Mucosa of gallbladder (tissue), 1 donor: ENCODE measurements at regions not wholly inside any gene's neighbourhood (a gene's known extent, or its start where the extent isn't known, plus 50 kb on each side); places are given as distances from the start of the nearest gene placed in this dataset.

Experiments
- DNase-seq: peaks from one replicate; pipeline ENCODE4 v3.0.0-alpha.2; 2020; ENCODE audit warnings: low spot score
- donor health status: DM: no; HTN: no; CAD: no.

DNA sequence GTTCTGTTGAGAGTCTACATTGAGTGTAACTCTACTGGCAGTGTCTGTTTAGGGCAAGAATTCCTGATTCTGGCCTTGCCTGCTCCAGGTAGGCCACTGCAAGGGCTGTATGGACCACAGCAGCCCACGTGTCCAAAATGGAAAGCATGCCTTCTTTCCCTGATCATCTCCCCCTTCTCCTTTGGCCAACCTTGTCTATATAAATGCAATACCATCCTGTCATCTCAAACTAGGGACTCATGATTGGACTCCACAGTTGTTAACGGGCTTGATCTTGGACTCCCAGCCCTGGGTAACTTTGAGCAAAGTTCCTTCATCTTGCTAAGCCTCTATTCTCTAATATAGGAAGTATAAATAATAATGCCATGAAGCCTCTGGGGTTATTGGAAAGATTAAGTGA, 533.6 kb downstream of the BNC2 start:
- no peak for DNase-seq

- DNase-seq = no peak
These were observed 533.0 kb downstream of the BNC2 start for GRCh38 chr9:16337322-16338029.

DNA sequence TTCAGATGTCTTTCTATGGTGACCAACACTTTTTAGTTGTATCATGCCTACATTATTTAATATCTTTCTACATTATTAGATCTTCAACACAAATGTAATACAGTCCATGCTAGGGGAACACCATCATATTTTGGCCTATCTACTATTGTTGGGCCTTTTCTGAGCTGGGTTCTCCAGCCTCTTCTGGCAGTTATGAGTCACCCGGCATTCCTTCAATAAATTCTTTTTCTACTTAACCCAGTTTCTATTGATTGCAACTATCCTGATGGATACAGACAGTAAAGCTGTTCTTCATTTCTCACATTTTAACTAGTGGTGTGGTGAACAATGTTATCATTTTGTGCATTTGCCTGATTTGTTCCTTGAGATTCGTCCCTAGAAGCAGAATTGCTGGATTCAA, 529.3 kb downstream of the BNC2 start:
- no peak for DNase-seq

DNA sequence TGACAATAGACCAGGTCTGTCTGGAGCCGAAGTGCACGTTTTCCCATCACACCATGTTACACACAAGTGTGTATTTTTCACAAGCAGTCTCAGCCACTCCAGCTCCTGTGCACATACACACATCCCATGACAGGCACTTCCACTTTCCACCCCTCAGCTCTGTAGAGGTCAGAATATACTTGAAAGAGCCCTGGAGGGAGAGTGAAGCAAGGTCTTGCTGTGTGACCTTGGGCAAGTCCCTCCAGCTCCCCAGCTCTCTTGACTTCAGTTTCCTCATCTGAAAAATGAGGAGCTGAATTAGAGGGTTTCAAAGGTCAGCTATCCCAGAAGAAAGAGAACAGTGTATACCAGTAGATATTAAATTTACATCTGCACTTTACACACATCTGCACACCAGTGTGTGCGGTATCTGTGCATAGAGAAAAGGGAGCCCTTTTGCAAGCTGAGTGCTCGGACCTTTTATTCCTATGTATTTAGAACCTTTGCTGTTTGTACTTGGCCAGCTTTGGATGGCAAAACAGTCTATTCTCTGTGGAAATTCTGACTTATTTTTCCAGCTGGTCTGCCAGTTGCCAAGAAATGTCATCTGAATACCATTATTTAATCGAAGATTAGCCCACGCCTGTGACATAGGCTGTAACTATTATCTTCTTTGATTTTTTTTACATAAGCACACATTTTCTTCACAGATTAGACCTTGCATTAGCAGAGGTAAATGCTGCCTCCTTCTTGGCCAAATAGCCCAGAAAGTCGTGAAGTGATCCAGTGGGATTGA, 528.0 kb downstream of the BNC2 start:
- no peak for DNase-seq

DNA sequence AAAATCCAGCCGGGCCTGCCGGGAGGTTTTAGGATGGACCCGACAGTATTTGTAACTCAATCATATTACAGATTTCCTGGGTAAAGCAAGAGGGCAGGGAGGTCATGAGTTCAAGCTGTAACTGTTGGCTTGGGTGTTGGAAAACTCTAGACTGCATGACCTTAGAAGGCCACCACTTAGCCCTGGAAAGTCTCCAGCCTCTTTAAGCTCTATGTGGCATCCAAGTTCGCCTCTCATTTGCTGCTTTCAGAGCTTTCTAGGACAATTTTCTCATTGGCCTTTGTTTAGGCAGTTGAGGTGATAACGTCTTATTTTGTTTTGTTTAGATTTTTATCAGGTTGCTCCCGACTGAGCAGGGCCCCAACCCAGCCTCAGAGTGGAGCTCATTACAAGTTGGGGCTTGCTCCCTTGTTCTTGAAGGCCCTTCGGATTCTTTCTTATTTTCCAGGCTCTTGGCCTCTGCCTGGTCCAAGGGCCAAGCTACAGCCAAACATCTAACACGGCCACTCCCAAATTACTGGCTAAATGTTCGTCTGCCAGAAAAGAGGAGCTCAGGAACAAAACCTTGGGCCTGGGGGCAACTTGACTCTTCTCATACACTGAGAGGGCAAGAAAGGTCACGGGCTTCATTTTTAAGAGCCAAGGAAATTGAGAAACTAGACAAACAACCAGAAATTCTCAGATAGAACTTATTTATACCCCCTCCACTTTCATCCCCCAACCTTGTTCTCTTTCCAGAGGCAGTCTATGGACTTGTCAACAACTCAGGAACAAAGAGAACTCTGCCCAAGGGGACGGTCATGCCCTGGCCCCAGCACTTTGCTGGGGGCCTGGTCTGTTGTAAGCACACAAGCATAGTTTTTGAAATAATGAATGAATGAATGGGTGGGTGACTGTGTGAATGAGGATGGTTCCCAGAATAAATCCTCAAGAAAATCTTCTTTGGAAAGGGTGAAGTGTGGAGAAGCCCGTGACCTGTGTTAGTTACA, 526.9 kb downstream of the BNC2 start:
- no peak for DNase-seq

DNA sequence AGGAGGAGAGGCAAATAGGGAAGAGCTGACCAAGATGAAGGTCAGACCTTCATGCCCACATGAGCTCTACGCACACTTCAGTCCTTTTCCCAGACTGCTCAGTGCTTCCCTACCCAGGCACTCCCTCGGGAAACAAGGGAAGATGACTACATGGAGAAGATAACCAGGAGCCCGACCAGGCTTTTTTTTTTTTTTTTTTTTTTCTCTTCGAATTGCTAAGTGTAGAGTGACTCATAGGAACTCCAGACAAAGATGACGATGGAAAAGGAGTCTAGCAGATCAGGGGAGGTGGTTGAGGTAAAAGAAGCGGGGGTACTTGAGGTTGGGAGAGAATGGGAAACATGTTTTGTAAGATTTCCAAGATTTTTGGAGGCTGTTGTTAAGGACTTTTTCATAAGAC, 526.1 kb downstream of the BNC2 start:
- DNase-seq = no peak

GRCh38 chr9:16345902-16346301, 524.6 kb downstream of the BNC2 start:
- DNase-seq = no peak

GRCh38 chr9:16347886-16348285, 522.6 kb downstream of the BNC2 start:
- DNase-seq = no peak

GRCh38 chr9:16348531-16348930, 521.9 kb downstream of the BNC2 start:
- no peak for DNase-seq

- DNase-seq = no peak
These were observed 518.2 kb downstream of the BNC2 start for GRCh38 chr9:16352251-16352650.

DNA sequence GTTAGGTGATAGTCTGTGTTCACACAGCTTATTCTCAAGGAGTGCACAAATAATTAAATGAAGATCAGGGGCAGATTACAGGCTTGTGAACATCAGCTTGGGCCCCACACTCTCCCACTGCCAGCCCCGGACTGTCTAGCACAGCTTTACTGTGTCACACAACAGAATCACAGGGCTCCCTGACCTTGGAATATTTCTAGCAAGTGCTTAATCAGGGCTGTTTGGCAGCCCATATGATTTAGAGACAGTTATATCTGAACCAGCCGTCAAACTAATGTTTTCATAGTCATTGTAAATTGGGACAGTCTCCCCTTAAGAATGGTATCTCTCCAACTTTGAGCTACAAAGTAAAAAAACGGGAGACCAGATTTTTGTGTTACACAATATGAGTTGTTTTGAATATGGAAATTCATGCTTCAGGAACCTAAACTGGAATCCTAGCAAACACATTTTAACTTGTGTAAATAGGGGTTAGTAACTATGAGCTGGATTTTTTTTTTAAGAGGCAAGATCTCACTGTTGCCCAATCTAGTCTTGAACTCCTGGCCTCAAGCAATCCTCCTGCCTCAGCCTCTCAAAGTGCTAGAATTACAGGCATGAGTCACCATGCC, 517.6 kb downstream of the BNC2 start:
- no peak for DNase-seq

DNA sequence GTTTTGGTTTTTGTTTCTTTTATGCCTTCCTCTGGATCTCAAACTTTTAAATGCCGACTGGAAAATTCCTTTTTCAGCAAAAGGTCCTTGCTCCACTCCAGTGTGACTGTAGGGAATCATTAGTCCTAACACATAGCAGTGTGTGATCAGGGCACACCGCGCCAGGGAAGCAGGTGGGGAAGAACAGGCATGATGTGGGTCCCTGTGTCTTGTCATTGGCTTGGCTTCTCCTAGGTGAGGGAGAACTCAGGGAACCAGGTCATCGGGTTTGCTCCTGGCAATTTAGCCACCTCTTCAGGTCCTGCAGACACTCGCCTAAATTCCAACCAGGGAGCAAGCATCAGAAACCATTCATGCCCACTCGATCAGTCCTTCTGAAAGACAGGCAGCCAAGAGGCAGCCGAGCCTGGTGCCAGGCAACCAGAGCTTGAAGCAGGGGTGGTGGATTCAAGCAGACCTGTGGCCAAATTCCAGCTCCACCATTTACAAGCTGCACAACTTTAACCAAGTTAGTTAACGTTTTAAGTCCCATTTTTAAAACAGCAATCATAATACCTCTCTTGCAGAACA, 514.2 kb downstream of the BNC2 start:
- DNase-seq = no peak

- no peak for DNase-seq
These were observed 512.6 kb downstream of the BNC2 start for GRCh38 chr9:16357828-16358227.

DNA sequence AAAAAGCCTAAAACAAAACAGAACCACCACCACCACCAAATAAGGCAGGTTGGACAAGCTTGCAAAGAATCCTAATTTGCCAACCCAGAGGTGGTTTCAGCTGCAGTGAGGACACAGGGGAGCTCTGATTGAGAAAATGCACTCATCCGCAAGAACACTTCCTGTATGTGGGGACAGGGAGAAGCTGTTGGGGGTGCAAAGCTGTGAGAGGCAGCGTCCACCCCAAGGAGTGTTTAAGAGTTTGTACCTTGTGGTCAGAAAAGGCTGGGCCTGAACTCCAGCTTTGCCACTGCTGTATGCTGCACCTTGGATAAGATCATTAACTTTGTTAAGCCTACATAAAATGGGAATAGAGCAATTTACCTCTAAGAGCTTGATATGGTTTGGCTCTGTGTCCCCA, 511.7 kb downstream of the BNC2 start:
- DNase-seq = no peak
